NCI-H2107 treated with DMSO at 0.1 percent for 48 hours (cell line): ENCODE measurements at regions not wholly inside any gene's neighbourhood (a gene's known extent, or its start where the extent isn't known, plus 50 kb on each side); places are given as distances from the start of the nearest gene placed in this dataset.

Experiments
- DNase-seq: peaks from one replicate; lab custom pipeline; 2025; ENCODE audit not compliant: unreplicated experiment; lab: John Stamatoyannopoulos, UW

GRCh38 chr16:63331111-63331510 lies 1294.9 kb upstream of the CDH8 start:
- DNase-seq = no peak

DNA sequence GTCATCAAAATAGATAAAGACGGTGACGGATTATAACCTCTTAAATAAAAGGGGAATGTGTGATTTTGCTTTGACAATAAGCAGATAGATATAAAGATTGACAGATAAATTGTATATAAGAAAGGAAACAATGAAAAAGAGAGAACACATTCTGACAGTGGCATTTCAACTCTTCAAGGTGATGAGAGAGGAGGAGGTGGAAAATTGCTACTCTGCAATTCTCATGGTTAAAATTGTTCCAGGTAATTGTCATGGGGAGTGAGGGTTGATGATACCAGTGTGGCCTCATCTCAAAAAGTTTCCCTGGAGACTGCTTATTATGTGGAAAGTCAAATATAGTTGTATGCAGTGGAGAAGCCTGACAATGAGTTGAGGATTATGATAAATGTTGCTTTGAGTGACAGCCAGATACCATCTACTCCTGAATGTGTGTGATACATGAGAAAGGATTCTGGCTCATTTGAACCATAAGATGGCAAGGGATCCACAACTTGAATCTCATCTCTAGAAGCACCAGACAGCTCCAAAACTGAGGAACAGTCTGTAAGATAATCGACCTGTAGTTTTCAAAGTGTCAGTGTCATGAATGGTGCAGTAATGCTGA lies 1290.6 kb upstream of the CDH8 start:
- no peak for DNase-seq

GRCh38 chr16:63323722-63324705 lies 1287.8 kb upstream of the CDH8 start:
- no peak for DNase-seq

- no peak for DNase-seq
These were observed 1286.8 kb upstream of the CDH8 start for GRCh38 chr16:63323055-63323454.

DNA sequence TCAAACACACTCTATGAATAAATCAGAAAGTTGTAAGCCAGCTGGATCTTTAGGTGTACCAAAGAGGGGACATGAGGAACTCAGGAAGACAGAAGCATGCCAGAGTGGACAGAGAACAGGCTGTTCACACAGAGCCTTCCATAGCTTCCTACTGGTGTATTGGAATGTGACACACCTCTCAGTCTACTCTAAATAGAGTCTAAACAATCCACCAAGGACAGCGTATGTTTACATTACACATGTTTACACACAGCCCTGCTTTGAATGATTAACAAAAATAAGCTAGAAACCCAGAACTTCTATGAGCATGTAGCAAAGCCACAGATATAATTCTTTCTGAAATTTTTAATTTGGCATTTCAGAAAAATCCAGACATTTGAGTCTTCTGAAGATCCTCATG lies 1279.0 kb upstream of the CDH8 start:
- no peak for DNase-seq

GRCh38 chr16:63312346-63312745 lies 1276.1 kb upstream of the CDH8 start:
- no peak for DNase-seq

DNA sequence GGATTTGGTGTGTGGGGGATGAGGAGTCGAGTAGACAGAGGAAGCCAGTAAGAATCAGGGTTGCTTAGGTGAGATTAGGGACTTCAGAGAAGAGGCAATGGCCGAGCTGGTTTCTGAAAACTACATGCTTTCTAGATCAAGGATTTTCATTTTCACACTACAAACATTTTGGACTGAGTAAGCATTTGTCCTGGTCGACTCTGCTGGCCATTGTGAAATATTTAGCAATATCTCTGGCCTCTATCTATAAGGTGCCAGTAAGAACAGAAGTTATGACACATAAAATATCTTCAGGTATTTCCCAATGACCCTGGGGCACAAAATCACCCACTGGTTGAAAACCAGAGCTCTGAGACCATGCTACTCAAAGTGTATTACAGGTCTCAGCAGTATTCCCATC lies 1275.1 kb upstream of the CDH8 start:
- no peak for DNase-seq

DNA sequence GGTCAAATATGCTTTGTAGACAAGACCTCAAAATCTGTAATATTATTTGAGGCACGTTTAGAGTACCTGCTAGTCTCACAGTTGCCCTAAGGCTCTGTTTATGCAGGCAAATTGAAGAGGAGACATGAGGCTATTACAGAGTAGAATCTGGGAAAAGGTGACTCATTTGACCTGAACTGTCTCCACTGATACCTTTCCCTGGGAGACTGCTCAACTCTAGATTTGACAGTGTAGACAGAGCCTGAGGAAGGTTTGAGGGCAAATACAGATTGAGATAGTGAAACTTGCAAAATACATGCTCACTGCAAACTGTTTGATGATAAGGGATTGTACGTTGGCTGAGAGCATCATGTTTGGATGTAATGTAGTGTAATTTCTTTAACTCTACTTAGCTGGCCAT lies 1266.6 kb upstream of the CDH8 start:
- DNase-seq = no peak

GRCh38 chr16:63301349-63301748 lies 1265.1 kb upstream of the CDH8 start:
- DNase-seq = no peak

GRCh38 chr16:63298993-63299392 lies 1262.8 kb upstream of the CDH8 start:
- no peak for DNase-seq

- no peak for DNase-seq
These were observed 1255.8 kb upstream of the CDH8 start for GRCh38 chr16:63292036-63292435.

DNA sequence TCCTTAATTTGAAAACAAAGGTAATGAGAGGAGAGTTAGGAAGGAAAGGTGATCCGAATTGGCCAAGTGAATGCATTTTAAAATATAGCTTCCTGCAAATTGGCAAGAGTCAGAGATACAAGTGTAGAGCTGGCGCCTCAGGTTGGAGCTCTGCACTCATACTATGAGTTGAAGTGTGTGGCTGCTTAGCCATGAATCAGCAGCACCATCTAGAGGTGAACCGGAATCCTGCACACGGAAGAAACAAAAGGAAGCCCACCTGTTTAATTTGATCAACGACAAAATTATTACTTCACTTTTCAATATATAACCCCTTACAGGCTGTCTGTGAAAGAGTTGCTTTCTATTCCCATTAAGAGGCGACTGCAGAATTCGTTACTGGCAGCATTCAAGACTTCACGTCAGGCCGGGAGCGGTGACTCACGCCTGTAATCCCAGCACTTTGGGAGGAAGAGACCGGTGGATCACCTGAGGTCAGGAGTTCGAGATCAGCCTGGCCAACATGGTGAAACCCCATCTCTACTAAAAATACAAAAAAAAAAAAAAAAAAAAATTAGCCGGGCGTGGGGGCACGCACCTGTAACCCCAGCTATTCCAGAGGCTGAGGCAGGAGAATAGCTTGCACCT lies 1253.7 kb upstream of the CDH8 start:
- peak; percentile 41 for DNase-seq

DNA sequence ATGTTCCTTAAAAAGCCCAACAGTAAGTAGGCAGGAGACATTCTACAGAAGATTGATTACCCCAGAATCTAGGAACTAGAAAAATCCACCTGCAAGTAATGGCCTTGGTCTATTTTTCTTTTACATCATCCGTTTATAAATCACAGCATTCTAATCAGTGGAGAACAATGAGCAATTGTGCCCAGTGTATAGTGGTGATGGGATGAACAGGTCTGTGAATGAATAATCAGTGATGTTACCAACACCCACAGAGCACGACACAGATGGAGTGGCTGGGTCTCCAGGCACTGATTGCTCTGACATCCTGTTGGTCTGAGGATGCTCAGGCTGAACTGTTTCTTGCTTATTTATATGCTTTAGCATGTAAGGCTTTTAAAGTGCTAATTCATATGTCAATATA lies 1251.2 kb upstream of the CDH8 start:
- DNase-seq = no peak

DNA sequence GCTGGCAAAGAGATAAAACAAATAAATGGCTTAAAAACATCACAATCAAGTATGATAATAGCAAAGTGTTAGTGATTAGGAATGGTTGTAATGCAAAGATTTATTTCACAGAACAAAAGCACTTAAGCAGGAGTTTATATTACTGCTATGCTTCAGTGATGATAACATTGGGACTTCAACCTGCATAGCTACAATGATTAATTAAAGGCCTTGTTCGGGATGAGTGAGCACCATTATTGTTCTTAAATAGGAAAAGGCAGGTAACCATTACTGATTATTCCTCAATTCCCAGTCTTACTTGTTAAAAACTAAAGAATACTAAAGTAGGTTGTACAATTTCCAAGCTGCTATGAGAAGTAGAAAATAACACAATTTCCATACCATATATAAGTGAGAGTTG lies 1247.5 kb upstream of the CDH8 start:
- no peak for DNase-seq

- no peak for DNase-seq
These were observed 1208.4 kb upstream of the CDH8 start for GRCh38 chr16:63244631-63245030.

- no peak for DNase-seq
These were observed 1205.3 kb upstream of the CDH8 start for GRCh38 chr16:63241497-63242028.

- DNase-seq = no peak
These were observed 1202.9 kb upstream of the CDH8 start for GRCh38 chr16:63239065-63239570.

GRCh38 chr16:63230421-63231040 lies 1194.3 kb upstream of the CDH8 start:
- DNase-seq = no peak

DNA sequence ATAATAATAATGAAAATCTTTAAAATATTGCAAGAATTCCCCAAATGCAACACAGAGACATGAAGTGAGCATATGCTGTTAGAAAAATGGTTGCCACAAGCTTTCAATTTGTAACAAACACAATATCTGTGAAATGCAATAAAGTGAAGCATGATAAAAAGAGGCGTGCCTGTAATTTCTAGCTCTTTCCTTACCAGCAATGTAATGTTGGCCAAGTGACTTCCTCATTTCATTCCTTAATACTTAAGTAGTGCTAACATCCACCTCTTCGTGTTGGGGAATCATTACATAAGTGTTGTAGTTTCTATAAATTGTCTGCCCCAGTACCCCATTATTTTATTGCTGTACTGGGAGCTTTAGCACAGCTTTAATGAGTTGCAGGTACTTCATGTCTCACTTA lies 1192.0 kb upstream of the CDH8 start:
- DNase-seq = no peak

DNA sequence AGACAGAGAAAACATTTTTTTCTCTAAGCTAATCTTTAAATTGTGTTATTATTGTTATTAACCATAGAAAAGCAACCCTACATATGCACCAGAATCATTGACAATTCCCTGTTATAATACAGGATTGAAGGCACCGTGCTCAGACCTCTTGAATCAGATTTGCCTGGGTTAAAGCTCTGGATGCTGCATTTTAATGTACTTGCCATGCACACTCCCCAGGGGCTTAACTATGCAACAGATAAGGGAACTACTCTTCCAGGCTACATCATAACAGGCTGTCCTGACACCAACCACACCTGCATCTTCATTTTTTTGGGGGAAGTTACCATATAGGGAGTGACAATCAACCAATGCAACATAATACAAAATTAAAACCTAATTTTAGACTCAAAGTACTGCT lies 1187.6 kb upstream of the CDH8 start:
- no peak for DNase-seq
